Stimulated activated CD4-positive, alpha-beta T cell treated with anti-CD3 and anti-CD28 coated beads, TNF-alpha, amount 100 ng/mL, for 48 hours (primary cell): ENCODE measurements at regions not wholly inside any gene's neighbourhood (a gene's known extent, or its start where the extent isn't known, plus 50 kb on each side); places are given as distances from the start of the nearest gene placed in this dataset.
"Not testable (repeated sequence)": the region's sequence is repeated elsewhere in the genome, so short reads cannot be mapped to it uniquely, and the experiment has no call there.

Experiments
- DNase-seq, 3 donors: peaks; one replicate each; pipeline ENCODE4 v3.0.0-alpha.2; 2020; ENCODE audit warnings: low read depth in 3 of 3

DNA sequence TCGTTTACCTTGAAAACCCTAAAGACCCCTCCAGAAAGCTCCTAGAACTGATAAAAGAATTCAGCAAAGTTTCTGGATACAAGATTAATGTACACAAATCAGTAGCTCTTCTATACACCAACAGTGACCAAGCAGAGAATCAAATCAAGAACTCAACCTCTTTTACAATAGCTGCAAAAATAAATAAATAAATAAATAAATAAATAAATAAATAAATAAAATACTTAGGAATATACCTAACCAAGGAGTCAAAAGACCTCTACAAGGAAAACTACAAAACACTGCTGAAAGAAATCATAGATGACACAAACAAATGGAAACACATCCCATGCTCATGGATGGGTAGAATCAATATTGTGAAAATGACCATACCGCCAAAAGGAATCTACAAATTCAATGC, 186.8 kb upstream of the EOLA2 start:
- DNase-seq: not testable (repeated sequence)

DNA sequence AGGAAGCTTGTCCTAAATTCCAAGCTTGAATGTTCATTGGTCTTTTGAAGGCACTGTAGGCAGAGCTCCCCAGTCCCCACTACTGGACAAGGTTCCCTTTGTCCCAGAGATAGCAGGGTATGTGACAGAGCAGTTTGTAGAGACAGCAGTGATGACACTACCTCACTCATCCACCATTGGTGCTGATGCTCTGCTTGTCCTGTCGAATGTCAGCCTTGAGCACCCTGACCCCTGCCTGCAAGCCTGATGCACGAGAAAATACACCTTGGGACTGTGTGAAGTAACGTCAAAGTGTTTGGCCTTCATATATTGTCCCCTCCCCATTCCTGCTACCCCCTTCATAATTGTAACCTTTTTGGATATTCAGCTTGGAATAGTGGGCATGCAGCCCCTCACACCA, 188.9 kb upstream of the EOLA2 start:
- no peak for DNase-seq

DNA sequence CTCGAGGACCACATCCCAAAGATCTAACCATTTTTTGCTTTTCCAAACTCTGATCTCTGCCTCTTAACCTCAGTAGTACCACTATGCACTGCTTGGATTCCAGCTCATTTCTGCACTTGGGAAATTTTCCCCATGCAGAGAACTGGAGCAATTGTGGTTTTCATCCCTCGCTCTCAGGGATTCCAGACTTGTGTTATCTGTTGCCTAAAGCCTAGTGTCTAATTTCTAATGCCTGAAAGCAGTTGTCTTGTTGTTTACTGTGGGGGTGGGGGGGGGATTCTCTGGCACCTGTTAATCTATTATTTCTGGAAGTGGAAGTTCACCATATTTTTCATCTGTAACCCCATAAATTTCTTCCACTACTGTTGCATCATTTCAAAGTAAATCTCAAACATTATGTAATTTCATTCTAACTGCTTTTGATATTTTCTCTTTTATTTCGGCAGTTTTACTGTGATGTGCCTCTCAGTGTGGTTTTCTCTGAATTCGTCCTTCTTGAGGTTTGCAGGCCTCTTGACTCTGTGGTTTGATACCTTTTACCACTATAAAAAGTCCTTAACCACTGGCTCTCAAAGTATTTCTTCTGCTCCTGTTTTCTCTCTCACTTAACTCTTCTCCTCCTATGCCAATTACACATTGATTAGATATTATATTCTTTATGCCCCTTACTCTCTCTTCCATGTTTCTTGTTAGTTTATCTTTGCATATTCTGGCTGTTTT, 205.6 kb upstream of the EOLA2 start:
- no peak for DNase-seq

DNA sequence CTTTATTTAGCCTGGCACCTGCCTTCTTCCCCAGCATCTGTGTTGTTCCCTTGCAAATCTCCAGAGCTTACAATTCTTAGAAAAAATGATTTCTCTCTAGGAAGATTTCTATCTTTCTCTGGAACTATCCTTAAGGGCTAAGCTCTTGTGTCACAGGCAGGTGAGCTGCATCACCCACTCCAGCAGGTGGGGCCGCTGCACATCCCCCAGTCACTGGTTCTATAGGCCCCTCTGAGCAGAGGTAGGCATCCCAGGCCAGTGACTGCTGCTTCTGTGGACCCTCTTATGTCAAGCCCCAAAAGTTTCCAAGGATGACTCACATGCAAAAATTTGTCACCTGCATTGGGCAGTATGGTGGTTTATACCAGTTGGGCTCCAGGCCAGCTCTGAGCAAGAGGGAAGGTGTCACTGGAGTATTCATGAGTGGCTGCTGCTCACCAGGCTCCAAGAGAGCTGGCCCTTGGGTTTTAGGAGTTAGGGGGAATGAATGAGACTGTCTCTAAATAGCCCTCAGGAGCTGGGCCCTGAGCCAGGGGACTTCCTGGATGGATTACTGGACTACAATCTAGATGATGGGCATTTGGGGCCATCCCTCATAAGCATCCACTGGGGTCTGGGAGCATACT, 208.1 kb upstream of the EOLA2 start:
- no peak for DNase-seq

DNA sequence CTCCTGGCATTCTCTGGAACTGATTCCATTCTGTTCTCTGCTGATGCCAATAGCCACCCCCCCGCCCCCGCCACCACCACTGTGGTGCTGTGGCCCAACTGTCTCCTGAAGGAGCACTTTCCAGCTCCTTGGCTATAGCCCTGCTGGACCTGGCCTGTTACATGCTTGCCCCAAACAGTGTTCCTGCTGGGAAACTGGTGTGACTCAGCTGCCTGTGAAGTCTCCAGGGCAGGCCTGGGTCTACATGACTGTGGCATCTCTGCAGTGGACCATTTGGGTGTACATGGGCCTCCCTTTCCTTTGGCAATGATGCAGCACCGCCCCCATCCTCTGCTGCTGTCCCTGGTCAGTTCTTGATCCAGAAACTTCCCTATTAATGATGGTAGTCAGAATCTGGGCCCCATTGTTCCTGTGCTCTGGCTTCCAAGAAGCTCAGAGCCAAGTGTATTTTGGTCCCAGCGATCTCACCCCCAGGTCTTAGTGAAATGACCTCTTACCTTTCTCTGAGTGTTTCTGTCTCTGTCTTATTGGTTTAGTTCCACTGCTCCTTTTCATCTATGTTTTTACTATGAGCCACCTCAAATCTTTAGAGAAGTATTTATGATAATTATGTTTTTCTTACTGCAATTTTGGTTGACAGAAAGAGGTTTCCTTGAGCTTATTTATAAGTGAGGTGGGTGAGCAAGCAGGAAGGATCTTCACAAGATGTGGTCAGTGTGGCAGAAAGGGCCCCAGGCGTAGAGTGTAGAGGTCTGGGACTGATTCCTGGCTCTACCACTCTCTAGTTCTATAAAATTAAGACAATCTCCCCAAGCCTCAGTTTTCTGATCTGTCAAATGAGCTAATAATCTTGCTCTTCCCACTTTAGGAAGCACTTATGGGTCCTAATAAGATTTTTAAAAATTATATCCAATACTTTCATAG, 210.7 kb upstream of the EOLA2 start:
- DNase-seq: no peak

DNA sequence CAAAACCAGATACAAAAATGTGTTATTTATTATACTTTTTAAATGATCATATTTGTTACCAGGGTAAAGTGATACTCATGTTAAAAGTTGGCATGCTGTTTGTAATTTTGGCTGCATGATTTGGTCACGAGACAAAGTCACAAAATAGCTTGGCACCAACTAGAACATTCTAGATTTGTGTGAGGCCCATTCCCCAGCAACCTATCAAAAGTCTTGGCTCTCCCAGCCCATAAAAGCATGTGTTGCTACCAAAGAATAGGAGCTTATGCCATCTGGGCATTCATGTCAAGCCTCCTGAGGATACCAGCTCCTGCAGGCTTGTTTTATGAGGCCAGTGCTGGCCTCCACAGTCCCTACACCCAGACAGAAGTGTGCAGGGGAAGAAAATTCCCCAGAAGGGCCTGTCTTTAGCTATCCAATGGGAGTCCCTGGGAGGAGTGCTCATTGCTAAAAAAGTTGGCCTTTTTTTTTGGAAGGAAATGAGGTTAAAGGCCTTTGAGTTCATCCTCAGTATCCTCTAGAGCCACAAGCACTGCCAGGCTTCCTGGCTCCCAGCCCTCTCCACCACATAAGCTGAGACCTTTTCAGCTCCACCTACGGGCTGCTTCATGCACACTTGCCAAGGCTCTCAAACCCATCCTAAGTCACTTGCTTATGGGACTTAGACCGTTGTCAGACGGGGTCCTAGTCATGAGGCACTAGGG, 211.9 kb upstream of the EOLA2 start:
- no peak for DNase-seq

DNA sequence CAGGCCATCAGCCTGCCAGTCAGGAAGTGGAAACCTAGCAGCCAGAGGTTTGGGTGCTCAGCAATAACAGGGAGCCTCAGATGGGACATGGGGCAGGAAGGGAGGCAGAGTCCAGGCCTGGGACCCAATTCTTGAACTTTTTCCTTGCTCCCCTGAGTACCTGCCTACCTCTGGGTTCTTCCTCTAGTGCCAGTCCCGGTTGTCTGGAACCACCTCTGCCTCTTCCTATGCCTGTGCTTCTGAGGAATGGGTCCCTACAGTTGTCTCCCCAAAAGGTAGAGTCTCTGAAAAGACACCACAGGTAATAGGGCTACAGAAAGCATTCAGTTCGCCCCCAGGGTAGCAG, 212.4 kb upstream of the MAMLD1 start:
- no peak for DNase-seq

DNA sequence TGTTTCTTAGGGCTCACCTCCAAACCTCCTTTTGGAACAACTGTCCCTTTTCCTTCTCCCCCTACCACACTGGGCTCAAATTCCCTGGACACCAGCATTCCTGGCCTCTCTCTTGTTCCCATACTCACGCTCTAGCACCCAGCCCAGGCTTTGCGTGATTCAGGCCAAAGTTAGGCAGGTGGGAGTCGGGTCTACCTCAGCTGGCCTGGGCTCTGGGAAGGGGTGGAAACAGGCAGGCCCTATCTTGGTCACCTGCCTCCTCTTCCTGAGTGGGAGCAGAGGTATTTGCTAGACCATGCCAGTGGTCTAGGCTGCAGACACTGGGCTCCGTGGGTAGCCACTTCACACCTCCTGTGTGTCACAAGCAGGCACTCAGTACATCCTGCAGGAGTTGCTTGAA, 211.1 kb upstream of the MAMLD1 start:
- no peak for DNase-seq

DNA sequence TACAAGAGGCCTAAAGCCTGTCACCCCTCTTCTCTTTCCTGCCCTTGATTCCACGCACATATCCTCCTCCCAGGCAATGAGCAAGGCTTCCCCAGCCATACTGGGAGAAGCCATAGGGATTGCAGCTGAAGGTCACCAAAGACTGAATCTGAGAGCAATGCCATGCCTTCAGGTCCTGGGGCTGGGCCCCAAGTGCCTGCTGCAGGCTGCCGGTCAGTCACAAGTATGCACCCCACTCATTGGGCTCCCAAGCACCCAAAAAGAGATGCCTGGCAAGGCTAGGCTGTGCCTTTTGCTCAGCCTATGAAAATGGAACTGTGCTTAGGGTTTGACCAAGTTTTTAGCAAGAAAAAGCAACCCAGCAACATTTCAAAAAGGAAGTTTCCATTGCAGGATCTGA, 210.6 kb upstream of the MAMLD1 start:
- no peak for DNase-seq

DNA sequence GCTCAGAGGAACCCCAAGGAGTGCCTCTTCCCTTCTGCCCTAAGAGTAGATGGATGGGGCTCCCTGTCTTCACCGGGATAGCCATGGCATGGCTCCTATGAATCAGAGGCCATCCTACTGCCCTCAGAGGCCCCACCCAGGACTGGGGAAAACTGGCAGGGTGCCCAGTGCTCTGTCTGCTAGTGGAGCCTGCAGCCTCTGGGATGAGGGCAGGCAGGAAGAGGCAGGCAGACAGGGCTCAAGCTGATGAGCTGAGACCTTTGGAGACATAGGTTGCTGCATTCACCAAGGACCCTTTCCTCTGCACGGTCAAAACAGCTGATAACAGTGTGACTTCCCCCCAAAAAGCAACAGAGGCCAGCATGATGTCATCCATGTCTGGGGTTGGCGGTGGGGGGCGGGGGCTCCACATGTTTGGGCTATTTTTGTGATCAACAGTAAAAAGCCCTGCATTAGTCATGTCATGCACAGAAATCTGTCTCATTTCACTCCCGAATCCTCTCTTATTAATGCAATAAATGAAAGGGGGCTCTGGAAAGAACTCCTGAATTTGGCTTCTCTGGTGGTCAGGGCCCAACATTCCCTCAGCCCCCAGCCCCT, 207.6 kb upstream of the MAMLD1 start:
- DNase-seq: no peak

DNA sequence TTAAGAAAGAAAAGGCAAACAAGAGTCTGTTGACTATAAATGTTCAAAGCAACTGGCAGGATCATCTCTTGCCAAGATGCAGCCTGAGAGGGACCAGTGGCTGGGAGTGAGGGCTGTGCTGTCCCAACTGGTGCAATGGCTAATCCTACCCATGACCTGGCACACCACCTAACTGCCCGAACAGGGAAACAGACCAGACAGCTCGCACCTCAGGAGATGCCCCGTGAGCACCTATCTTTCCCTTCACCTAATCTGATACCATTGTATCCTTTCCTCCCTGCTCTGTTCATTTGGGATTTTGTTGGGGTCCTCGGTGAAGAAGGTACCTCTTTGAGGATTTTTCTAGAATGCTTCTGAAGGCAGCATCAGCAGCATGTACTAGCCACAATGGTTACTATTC, 206.5 kb upstream of the MAMLD1 start:
- DNase-seq: no peak

DNA sequence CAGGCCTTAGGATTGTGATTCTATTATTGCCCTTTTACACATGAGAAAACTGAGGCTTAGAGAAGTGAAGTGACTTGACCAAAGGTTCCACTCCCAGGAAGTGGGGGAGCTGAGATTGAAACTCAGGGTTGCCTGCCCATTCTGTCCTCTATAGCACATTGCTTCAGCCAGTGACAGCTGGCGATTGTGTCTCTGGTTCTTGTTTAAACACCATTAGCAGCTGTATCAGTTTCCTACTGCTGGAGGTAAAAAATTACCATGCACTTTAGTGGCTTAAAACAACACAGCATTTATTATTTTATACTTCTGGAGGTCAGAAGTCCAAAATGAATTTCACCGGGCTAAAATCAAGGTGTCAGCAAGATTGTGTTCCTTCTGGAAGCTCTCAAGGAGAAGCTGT, 205.8 kb upstream of the MAMLD1 start:
- no peak for DNase-seq

DNA sequence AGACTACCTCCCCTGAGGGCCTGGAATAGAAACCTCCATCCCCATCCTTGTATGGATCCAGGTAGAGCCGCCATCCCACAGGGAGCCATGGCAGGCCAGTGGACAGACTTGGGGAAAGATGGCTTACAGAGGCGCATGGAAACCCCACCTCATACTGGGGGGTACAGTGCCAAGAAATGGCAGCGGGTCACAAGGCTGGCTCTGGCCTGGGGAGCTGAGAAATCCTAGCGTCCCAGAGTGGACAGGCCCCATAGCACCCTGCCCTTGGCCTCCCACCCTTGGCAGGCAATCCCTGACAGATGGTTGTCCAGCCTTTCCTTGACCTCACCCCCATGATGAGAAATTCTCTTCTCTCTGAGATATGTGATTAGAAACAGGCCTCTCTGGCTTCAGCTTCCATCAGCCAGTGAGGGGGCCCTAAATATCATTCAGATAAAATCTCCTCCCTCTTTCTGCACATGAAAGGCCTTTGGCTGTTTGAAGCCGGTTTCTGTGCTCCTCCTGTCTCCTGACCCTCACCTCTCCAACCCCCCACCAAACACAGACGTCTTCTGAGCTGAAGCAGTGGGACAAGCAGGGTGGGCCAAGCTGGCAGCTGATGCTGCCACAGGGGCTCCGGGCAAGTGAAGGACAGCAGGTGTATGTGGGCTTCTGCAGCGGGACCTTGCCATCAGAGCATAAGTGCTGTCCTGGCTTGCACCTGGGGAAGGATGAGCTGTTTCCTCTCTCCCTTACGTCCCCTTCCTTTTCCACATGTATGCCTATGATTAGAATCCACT, 204.4 kb upstream of the MAMLD1 start:
- DNase-seq: no peak

DNA sequence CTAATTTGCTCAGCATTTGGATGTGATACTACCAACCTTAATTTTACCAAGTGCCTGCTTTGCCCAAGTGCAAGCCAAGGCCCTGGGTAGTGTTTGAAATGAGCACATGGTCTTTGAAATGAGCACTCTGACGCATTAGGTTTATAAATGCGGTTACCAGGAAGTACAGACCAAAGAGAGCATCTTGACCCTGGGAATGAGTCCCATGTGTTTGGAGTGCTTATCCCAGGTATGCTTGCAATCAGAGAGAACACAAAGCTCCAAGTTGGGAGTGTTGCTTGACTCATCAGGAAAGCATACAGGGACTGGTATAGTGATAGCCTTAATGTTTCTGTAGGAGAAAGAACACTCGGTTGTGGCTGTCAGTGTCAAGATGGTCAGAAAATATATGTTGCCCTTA, 203.6 kb upstream of the MAMLD1 start:
- DNase-seq: no peak

DNA sequence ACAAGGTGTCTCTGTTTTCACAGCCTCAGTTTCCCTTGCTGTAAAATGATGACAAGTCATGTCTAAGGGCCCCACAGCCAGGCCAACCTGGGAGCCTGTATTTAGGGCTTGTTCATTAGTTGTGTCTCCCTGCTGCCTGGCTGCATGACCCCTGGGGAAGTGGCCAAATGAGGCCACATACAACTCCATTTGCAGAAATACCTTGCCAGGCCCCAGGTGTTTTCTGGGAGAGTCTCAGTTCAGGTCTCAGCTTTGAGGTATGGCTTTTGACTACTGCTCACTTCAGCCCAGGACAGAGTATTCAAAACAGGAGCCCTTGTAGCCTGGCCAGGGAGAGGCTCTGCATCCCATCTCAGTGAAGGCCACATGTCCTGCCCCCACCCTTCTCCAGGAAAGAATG, 202.5 kb upstream of the MAMLD1 start:
- no peak for DNase-seq

DNA sequence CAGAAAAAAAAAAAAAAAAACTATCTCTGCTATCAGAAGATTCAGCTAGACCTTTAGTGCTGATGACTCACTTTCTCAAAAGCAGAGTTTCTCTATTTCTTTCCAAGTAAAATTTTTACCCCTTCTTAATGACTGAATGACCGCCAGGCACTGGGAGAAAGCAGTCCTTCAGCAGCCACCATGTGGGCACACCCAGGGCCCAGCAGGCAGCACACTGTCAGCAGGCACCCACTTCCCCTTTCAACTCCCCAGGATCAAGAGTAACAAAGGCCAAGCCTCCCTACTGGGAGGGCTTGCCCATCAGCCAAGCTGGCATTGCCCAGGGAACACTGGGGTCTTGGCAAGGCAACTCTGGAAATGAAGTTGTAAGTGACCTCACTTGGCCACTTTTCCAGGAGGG, 201.9 kb upstream of the MAMLD1 start:
- no peak for DNase-seq

DNA sequence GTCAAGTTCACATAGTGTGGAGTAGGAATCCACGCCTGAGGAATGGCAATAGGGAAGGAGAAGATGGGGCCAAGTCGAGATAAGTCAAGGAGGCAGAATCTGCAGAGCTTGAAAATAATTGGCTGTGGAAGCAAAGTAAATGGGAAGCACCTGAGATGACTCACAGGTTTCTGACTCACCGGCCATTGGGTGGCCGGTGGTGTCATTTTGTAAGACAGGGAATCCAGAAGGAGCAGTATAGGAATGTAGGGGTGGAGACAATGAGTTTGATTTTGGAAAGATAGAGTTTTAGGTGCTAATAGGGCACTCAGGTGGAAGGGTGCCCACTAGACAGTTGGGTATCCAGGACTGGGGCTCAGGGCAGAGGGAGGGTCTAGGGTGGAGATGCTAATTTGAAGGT, 201.0 kb upstream of the MAMLD1 start:
- DNase-seq: no peak

DNA sequence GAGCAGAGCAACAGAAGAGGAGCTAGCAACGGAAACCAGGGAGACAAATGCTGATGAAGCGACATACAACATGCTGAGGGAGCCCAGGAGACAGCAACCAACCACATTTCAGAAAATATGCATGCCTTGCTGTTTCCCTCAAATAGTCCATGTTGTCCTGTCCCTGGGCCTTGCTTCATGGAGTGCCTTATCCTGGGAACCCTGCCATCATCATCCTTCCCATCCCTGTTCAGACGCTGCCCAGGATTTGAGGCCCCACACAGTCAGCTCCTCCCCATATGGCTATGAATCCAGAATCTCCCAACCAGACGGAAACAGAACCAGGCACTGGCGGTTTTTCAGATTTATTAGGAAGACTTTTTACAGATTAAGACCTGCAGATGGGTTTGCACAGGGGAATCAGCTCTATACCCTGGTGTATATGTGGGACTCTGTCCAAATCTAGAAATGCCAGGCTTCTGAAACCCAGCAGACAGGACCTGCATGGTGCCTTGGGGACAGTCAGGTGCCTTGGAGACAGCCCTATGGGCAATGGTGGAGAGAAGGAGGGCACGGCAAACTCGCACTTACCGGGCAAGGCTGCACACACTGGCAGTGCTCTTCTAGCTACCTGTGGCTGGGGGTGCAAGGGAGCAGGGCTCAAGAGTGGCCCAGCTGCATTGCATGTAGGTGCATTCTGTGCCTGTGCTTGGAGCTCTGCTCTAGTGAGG, 199.7 kb upstream of the MAMLD1 start:
- DNase-seq: no peak

DNA sequence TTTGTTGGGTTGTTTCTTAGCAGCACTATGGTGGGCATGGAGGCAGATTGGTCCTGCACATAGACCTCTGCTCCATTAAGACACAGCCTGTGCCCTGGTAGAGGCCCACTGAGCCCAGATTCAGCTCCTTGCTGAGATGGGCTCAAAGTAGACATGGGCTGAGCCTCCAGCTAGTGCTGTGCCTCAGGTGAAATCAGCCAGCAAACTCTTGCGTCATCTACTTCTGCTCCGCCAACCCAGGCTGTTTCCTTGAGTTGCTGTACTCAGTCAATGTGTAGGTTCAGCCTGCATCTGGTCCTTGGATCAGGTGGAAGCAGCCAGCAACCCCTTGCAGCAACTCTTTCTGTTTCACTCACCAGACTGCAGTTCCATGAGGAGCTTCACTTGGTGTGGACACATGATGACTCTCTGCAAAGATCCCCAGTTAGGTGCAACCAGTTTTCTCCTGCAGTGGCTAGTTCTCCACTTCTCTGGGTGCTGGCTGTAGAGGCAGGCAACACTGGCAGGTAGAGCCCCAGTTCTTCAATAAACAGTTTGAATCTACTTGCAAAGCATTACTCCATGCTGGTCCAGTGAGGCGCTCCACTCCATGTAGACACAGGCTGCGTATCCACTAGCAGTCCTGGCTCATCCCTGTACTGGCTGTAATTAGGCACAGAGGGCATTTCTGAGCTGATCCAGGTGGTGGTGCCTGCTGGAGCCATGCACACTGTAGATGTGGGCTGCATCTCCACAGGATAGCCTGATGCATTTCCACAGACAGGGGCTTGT, 199.0 kb upstream of the MAMLD1 start:
- no peak for DNase-seq
